ENCODE measurements at regions not wholly inside any gene's neighbourhood (a gene's known extent, or its start where the extent isn't known, plus 50 kb on each side); places are given as distances from the start of the nearest gene placed in this dataset.
A peak's percentile ranks its signal among the peaks of the same experiment; 100 is the strongest.

DNA sequence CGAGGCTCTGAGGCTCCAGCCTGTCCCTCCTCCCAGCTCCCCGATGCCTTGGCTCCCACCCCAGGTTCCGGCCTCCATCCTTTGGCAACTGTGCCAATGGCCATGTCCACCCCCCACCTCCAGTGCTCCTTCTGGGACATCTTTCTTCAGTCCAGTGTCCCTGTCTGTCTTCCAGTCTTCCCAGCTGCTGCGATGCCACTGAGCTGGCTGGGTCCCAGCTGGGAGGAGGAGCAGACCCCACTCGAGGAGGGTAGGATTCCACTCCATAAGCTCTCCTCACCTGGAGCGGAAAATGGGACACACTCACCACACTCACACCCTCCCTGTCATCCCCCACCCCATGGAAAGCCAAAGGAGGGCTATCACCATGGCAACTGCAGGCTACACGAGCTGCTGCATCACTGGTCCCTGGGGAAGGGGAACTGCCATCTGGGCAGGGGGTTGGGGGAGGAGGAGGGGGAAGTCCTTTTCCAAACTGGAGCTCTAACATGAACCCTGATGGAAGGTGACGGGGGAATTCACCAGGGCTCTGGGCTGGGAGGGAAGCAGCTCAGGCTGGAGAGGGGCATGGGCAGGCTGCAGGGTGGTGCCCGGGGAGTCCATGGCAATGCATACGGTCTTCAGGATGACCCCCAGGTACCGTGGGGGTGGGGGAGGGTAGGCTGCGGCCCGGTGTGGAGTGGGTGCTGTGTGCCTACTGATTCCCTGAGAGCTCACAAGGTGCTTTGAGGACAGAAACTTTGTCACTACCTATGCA is 94.3 kb downstream of the LRRC74A start:
- 61% methylated on average over 13 of the region's 13 CpGs for WGBS
- Histone ChIP-seq H3K27me3 (ENCODE audit: control insufficient read depth in 4 of 4, insufficient read depth in 4 of 4, low read length in 3 of 4) (no peaks in the 10 kb centered on the region), H3K27ac (ENCODE audit: low read depth in 1 of 2, low read length in 2 of 2) (peak overlapping the region; percentile 88 to 96), H3K4me3 (ENCODE audit: low read depth in 1 of 3, low read length in 3 of 3) (no peak overlapping the region), H3K4me1 (ENCODE audit: control insufficient read depth in 4 of 4, insufficient read depth in 4 of 4, low read length in 3 of 4) (peaks cover 22 to 33% (median 27%) of the 10 kb centered on the region in 4 donors), H3K9ac (ENCODE audit: low read depth in 1 of 2, low read length in 2 of 2) (no peak overlapping the region), H3K9me3 (ENCODE audit: control insufficient read depth in 4 of 4, low read length in 3 of 4) (no peaks in the 10 kb centered on the region), H3K36me3 (ENCODE audit: control insufficient read depth in 4 of 4, insufficient read depth in 3 of 4, low read depth in 1 of 4, low read length in 3 of 4) (no peaks in the 10 kb centered on the region)
- TF ChIP-seq, protein P1, sequence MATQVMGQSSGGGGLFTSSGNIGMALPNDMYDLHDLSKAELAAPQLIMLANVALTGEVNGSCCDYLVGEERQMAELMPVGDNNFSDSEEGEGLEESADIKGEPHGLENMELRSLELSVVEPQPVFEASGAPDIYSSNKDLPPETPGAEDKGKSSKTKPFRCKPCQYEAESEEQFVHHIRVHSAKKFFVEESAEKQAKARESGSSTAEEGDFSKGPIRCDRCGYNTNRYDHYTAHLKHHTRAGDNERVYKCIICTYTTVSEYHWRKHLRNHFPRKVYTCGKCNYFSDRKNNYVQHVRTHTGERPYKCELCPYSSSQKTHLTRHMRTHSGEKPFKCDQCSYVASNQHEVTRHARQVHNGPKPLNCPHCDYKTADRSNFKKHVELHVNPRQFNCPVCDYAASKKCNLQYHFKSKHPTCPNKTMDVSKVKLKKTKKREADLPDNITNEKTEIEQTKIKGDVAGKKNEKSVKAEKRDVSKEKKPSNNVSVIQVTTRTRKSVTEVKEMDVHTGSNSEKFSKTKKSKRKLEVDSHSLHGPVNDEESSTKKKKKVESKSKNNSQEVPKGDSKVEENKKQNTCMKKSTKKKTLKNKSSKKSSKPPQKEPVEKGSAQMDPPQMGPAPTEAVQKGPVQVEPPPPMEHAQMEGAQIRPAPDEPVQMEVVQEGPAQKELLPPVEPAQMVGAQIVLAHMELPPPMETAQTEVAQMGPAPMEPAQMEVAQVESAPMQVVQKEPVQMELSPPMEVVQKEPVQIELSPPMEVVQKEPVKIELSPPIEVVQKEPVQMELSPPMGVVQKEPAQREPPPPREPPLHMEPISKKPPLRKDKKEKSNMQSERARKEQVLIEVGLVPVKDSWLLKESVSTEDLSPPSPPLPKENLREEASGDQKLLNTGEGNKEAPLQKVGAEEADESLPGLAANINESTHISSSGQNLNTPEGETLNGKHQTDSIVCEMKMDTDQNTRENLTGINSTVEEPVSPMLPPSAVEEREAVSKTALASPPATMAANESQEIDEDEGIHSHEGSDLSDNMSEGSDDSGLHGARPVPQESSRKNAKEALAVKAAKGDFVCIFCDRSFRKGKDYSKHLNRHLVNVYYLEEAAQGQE (IDR thresholded peaks at IDR 0.05), result no peak
- TF ChIP-seq HNF4A (conservative IDR thresholded peaks at IDR 0.05), result no peak
- DNase-seq (ENCODE audit: low spot score), result no peak

DNA sequence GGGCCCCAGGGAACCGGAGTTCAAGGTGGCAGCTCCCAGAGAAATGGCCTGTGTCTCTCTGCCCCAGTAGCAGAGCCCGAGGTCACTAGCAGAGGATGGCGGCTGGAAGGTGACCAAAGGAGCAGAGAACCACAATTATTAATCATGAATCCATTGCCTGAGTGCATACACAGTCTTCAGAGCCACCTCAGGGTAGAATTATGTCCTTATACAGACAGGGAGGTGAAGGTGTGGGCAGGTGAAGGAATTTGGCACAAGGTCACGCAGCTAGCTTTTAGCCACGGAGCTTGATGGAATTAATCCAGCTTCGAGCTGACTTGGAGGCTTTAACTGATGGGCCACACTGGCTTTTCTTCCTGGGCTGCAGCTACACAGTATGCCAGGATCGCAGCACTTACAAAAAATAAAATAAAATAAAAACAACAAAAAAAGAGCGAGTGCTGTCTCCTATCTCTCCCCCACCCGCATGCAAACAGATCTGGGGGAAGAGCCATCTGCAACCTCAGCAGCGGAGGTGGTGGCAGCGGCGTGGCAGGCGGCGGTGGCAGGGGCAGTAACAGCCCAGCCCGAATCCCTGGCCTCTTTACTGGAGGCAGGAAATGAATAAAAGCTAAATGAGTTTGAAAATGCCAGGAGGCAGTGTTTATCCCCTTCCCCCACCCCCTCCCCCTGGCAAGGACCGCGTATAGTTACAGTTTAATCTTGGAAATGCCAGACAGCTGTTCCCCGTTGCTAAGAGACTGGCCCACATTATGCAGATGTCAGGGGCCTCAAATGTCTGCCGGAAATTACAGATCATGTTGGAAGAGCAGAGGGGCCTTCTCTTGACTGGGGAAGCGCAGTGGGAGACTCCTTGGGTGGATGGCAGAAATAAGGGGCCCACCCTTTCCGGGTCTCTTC is 93.5 kb downstream of the LRRC74A start:
- H3K36me3 ChIP-seq (ENCODE audit: control insufficient read depth in 4 of 4, insufficient read depth in 3 of 4, low read depth in 1 of 4, low read length in 3 of 4), result no peaks in the 10 kb centered on the region
- peak overlapping the region; percentile 88 to 96 for H3K27ac ChIP-seq (ENCODE audit: low read depth in 1 of 2, low read length in 2 of 2)
- 12% methylated on average over 21 of the region's 21 CpGs for WGBS
- H3K4me3 ChIP-seq (ENCODE audit: low read depth in 1 of 3, low read length in 3 of 3), result no peak overlapping the region
- no peak for DNase-seq (ENCODE audit: low spot score)
- H3K9ac ChIP-seq (ENCODE audit: low read depth in 1 of 2, low read length in 2 of 2), result peak overlapping the region in 1 of 2 donors; percentile 21
- TF ChIP-seq NR2F2 (IDR thresholded peaks at IDR 0.05) (no peak), EGR1 (IDR thresholded peaks at IDR 0.05; ENCODE audit: low read depth in 2 of 2) (no peak), JUND (IDR thresholded peaks at IDR 0.05) (no peak), FOXA2 (IDR thresholded peaks at IDR 0.05) (no peak), TAF1 (conservative IDR thresholded peaks at IDR 0.05) (no peak), YY1 (IDR thresholded peaks at IDR 0.05) (no peak), HNF4A (conservative IDR thresholded peaks at IDR 0.05) (no peak), HNF4G (IDR thresholded peaks at IDR 0.05) (no peak), RAD21 (IDR thresholded peaks at IDR 0.05) (no peak), GABPA (IDR thresholded peaks at IDR 0.05 in 1 of 2, conservative IDR thresholded peaks at IDR 0.05 in 1 of 2) (no peak), RXRA (IDR thresholded peaks at IDR 0.05) (no peak), FOXA1 (IDR thresholded peaks at IDR 0.05) (no peak), SP1 (IDR thresholded peaks at IDR 0.05) (no peak)
- TF ChIP-seq, protein P2, sequence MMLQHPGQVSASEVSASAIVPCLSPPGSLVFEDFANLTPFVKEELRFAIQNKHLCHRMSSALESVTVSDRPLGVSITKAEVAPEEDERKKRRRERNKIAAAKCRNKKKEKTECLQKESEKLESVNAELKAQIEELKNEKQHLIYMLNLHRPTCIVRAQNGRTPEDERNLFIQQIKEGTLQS (IDR thresholded peaks at IDR 0.05), result no peak
- TF ChIP-seq, protein P3, sequence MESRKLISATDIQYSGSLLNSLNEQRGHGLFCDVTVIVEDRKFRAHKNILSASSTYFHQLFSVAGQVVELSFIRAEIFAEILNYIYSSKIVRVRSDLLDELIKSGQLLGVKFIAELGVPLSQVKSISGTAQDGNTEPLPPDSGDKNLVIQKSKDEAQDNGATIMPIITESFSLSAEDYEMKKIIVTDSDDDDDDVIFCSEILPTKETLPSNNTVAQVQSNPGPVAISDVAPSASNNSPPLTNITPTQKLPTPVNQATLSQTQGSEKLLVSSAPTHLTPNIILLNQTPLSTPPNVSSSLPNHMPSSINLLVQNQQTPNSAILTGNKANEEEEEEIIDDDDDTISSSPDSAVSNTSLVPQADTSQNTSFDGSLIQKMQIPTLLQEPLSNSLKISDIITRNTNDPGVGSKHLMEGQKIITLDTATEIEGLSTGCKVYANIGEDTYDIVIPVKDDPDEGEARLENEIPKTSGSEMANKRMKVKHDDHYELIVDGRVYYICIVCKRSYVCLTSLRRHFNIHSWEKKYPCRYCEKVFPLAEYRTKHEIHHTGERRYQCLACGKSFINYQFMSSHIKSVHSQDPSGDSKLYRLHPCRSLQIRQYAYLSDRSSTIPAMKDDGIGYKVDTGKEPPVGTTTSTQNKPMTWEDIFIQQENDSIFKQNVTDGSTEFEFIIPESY (IDR thresholded peaks at IDR 0.05), result no peak
- TF ChIP-seq, protein P1 (IDR thresholded peaks at IDR 0.05), result no peak
- TF ChIP-seq, protein P4, sequence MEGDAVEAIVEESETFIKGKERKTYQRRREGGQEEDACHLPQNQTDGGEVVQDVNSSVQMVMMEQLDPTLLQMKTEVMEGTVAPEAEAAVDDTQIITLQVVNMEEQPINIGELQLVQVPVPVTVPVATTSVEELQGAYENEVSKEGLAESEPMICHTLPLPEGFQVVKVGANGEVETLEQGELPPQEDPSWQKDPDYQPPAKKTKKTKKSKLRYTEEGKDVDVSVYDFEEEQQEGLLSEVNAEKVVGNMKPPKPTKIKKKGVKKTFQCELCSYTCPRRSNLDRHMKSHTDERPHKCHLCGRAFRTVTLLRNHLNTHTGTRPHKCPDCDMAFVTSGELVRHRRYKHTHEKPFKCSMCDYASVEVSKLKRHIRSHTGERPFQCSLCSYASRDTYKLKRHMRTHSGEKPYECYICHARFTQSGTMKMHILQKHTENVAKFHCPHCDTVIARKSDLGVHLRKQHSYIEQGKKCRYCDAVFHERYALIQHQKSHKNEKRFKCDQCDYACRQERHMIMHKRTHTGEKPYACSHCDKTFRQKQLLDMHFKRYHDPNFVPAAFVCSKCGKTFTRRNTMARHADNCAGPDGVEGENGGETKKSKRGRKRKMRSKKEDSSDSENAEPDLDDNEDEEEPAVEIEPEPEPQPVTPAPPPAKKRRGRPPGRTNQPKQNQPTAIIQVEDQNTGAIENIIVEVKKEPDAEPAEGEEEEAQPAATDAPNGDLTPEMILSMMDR (IDR thresholded peaks at IDR 0.05; ENCODE audit: low read depth, low read length, missing input control), result no peak
- TF ChIP-seq, protein P5, sequence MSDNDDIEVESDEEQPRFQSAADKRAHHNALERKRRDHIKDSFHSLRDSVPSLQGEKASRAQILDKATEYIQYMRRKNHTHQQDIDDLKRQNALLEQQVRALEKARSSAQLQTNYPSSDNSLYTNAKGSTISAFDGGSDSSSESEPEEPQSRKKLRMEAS (IDR thresholded peaks at IDR 0.05), result no peak
- H3K4me1 ChIP-seq (ENCODE audit: control insufficient read depth in 4 of 4, insufficient read depth in 4 of 4, low read length in 3 of 4), result peaks cover 22 to 33% (median 27%) of the 10 kb centered on the region in 4 donors
- no peaks in the 10 kb centered on the region for H3K9me3 ChIP-seq (ENCODE audit: control insufficient read depth in 4 of 4, low read length in 3 of 4)
- H3K27me3 ChIP-seq (ENCODE audit: control insufficient read depth in 4 of 4, insufficient read depth in 4 of 4, low read length in 3 of 4), result no peaks in the 10 kb centered on the region
